HCT116 (cell line): ENCODE measurements at regions not wholly inside any gene's neighbourhood (a gene's known extent, or its start where the extent isn't known, plus 50 kb on each side); places are given as distances from the start of the nearest gene placed in this dataset.

Source experiments
- ATAC-seq: fragments of 200-7000 bp; cut with Tn5 transposase; 2 replicates; pipeline ENCODE4 v1.9.1; 2020; ENCODE audit warnings: mild to moderate bottlenecking, moderate library complexity
- BruUV-seq: library from RNA; stranded (reverse); fragments of 400-500 nt; replicated peaks from 2 replicates; lab custom pipeline; 2021; lab: Mats Ljungman, UMichigan
- CTCF ChIA-PET: fragments of 300-600 bp; sonication (Branson Sonifier 250); formaldehyde crosslinking; loops from one replicate; lab custom pipeline; 2021; ENCODE audit warnings: antibody characterized with exemption; lab: Charles Lee
- POLR2A ChIA-PET: fragments of 300-600, 350-600 bp; sonication (Branson Sonifier 250); formaldehyde crosslinking; loops from one replicate; lab custom pipeline; 2021; ENCODE audit warnings: antibody characterized with exemption; lab: Charles Lee
- RAD21 ChIA-PET, 2 experiments: fragments of 300-600 bp; sonication (Branson Sonifier 250); formaldehyde crosslinking; loops; one replicate each; lab custom pipeline; 2023; ENCODE audit warnings: low total read pairs in 2 of 2; ENCODE audit not compliant: uncharacterized antibody in 2 of 2, unreplicated experiment in 2 of 2, low non-redundant PET in 1 of 2; lab: Charles Lee
- DNase-seq: peaks from one replicate; pipeline ENCODE4 v3.0.0-alpha.2; 2010; ENCODE audit warnings: low read depth, low spot score
- H2AFZ ChIP-seq: fragments of 200-600 bp; shearing (Covaris generic), sonication (generic); 2 replicates; pipeline ENCODE4 v1.6.1; 2017; ENCODE audit warnings: low read depth, mixed run types, mixed read lengths, antibody characterized with exemption, low read length; ENCODE audit not compliant: poor library complexity, severe bottlenecking
- H3K27ac ChIP-seq: 2 replicates; pipeline ENCODE4 v1.5.1; 2012; ENCODE audit warnings: low read depth, low read length
- H3K27me3 ChIP-seq: fragments of 200-600 bp; sonication (generic); 2 replicates; pipeline ENCODE4 v1.6.1; 2016; ENCODE audit warnings: mixed run types, low read length, mixed read lengths; ENCODE audit not compliant: insufficient read depth
- H3K36me3 ChIP-seq, 2 experiments: fragments of 200-500 bp in 1 of 2; fragments of 200-600 bp in 1 of 2; sonication (Bioruptor generic) in 1 of 2; sonication (generic) in 1 of 2; 2 replicates each; pipeline versions ENCODE4 v1.5.1 to v1.6.1; 2014 to 2016; ENCODE audit warnings: low read length in 2 of 2, inconsistent platforms in 1 of 2, mixed read lengths in 1 of 2, mixed run types in 1 of 2; ENCODE audit not compliant: insufficient read depth in 2 of 2, control insufficient read depth in 1 of 2
- H3K4me1 ChIP-seq, 2 experiments: fragments of 200-600 bp in 1 of 2; sonication (generic) in 1 of 2; 2 replicates each; pipeline versions ENCODE4 v1.5.1 to v1.6.1; 2012 to 2017; ENCODE audit warnings: low read length in 2 of 2, inconsistent platforms in 1 of 2, mild to moderate bottlenecking in 1 of 2, mixed read lengths in 1 of 2, mixed run types in 1 of 2, moderate library complexity in 1 of 2; ENCODE audit not compliant: insufficient read depth in 2 of 2, control insufficient read depth in 1 of 2
- H3K4me2 ChIP-seq: fragments of 200-600 bp; sonication (generic); 2 replicates; pipeline ENCODE4 v1.6.1; 2017; ENCODE audit warnings: mixed run types, low read length, mixed read lengths
- H3K4me3 ChIP-seq, 2 experiments: fragments of 200-600 bp in 1 of 2; sonication (generic) in 1 of 2; replicated peaks in 1 of 2; 2 replicates each; pipeline ENCODE4 v1.5.1; 2011 to 2016; ENCODE audit warnings: low read length in 2 of 2, control low read depth in 1 of 2, low read depth in 1 of 2, mild to moderate bottlenecking in 1 of 2, mixed read lengths in 1 of 2, mixed run types in 1 of 2
- H3K79me2 ChIP-seq: fragments of 200-600 bp; sonication (generic); 2 replicates; pipeline ENCODE4 v1.6.1; 2017; ENCODE audit warnings: mild to moderate bottlenecking, mixed run types, low read length, moderate library complexity, mixed read lengths; ENCODE audit not compliant: insufficient read depth
- H3K9ac ChIP-seq: fragments of 200-600 bp; sonication (generic); 2 replicates; pipeline ENCODE4 v1.6.1; 2016; ENCODE audit warnings: low read length, mixed read lengths
- H3K9me2 ChIP-seq: fragments of 200-600 bp; sonication (generic), shearing (Covaris generic); 2 replicates; pipeline ENCODE4 v1.6.1; 2017; ENCODE audit warnings: mixed run types, mild to moderate bottlenecking, moderate library complexity; ENCODE audit not compliant: insufficient read depth
- H3K9me3 ChIP-seq, 2 experiments: fragments of 200-500 bp in 1 of 2; fragments of 200-600 bp in 1 of 2; sonication (Bioruptor generic) in 1 of 2; sonication (generic) in 1 of 2; 2 replicates each; pipeline ENCODE4 v1.6.1; 2014 to 2017; ENCODE audit warnings: low read length in 2 of 2, mixed read lengths in 2 of 2, inconsistent platforms in 1 of 2, low read depth in 1 of 2, mild to moderate bottlenecking in 1 of 2, mixed run types in 1 of 2, moderate library complexity in 1 of 2; ENCODE audit not compliant: control insufficient read depth in 1 of 2, insufficient read depth in 1 of 2
- H4K20me1 ChIP-seq: fragments of 200-600 bp; sonication (generic), shearing (Covaris generic); 2 replicates; pipeline ENCODE4 v1.6.1; 2017; ENCODE audit warnings: mixed run types, mild to moderate bottlenecking, moderate library complexity; ENCODE audit not compliant: insufficient read depth
- CBX3 ChIP-seq: IDR thresholded peaks from 2 replicates; pipeline ENCODE4 v1.6.1; 2012; ENCODE audit warnings: low read depth
- CEBPB ChIP-seq: IDR thresholded peaks from 2 replicates; pipeline ENCODE4 v1.6.1; 2012; ENCODE audit warnings: low read depth
- EGR1 ChIP-seq: IDR thresholded peaks from 2 replicates; pipeline ENCODE4 v1.6.1; 2012; ENCODE audit warnings: low read depth
- ELF1 ChIP-seq: IDR thresholded peaks from 2 replicates; pipeline ENCODE4 v1.6.1; 2012; ENCODE audit warnings: low read depth, borderline replicate concordance
- EZH2phosphoT487 ChIP-seq: fragments of 200-600 bp; IDR thresholded peaks from 2 replicates; pipeline ENCODE4 v1.6.1; 2018; ENCODE audit warnings: antibody characterized with exemption, borderline replicate concordance
- JUND ChIP-seq: IDR thresholded peaks from 2 replicates; pipeline ENCODE4 v1.6.1; 2012
- POLR2A ChIP-seq: IDR thresholded peaks from 2 replicates; pipeline ENCODE4 v1.7.0; 2011; ENCODE audit warnings: borderline replicate concordance; ENCODE audit not compliant: insufficient read depth, insufficient read length; ENCODE audit errors: extremely low read depth
- POLR2AphosphoS5 ChIP-seq: IDR thresholded peaks from 2 replicates; pipeline ENCODE4 v1.6.1; 2011; ENCODE audit warnings: mild to moderate bottlenecking, low read depth, low read length, moderate library complexity
- RAD21 ChIP-seq: IDR thresholded peaks from 2 replicates; pipeline ENCODE4 v1.6.1; 2012; ENCODE audit warnings: low read depth, mild to moderate bottlenecking
- SP1 ChIP-seq: IDR thresholded peaks from 2 replicates; pipeline ENCODE4 v1.6.1; 2012; ENCODE audit warnings: low read depth
- SRF ChIP-seq: IDR thresholded peaks from 2 replicates; pipeline ENCODE4 v1.6.1; 2012; ENCODE audit warnings: low read depth
- ZFX ChIP-seq: fragments of 450-650 bp; IDR thresholded peaks from 2 replicates; pipeline ENCODE4 v1.6.1; 2017
- intact Hi-C: fragments of 100-400 bp; cut with micrococcal nuclease; formaldehyde crosslinking; loops from 2 replicates; pipeline ENCODE4 v1.10.0; 2022
- TF ChIP-seq, protein P1 (sequence below): IDR thresholded peaks from 2 replicates; pipeline ENCODE4 v1.6.1; 2012
- TF ChIP-seq, protein P2 (sequence below): IDR thresholded peaks from 2 replicates; pipeline ENCODE4 v1.6.1; 2012; ENCODE audit warnings: low read depth
- TF ChIP-seq, protein P3 (sequence below), 3 experiments: fragments of 200-600 bp in 1 of 3; sonication (generic) in 1 of 3; IDR thresholded peaks in 2 of 3; conservative IDR thresholded peaks in 1 of 3; 2 replicates each; pipeline ENCODE4 v1.5.1; 2012 to 2017; ENCODE audit warnings: low read depth in 2 of 3, low read length in 2 of 3, antibody characterized with exemption in 1 of 3, borderline replicate concordance in 1 of 3, control low read depth in 1 of 3, mild to moderate bottlenecking in 1 of 3, mixed read lengths in 1 of 3, mixed run types in 1 of 3, moderate library complexity in 1 of 3; ENCODE audit not compliant: insufficient read depth in 1 of 3

DNA sequence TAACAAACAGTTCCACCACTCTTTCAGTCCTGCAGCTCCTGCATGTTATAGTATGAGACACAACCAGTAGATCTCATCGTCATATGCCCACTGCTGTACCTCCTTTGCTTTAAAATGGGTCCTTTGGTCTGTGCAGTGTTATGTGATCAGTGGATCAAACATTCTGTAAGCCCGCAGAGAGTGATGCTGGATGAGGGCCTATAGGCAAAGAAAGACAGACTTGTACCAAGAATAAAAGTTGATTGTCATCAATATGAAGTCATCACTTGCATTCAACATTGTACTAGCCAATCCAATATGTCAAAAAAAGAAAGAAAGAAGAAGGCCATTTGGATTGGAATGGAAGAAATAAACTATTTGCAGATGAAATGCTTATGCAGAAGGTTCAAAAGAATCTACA, 79.8 kb upstream of the PHYHIPL start (continued):
- TF ChIP-seq RAD21, result no peak
- no peak for TF ChIP-seq POLR2AphosphoS5
- TF ChIP-seq ZFX, result no peak
- TF ChIP-seq, protein P1, sequence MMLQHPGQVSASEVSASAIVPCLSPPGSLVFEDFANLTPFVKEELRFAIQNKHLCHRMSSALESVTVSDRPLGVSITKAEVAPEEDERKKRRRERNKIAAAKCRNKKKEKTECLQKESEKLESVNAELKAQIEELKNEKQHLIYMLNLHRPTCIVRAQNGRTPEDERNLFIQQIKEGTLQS, result no peak
- TF ChIP-seq, protein P2, sequence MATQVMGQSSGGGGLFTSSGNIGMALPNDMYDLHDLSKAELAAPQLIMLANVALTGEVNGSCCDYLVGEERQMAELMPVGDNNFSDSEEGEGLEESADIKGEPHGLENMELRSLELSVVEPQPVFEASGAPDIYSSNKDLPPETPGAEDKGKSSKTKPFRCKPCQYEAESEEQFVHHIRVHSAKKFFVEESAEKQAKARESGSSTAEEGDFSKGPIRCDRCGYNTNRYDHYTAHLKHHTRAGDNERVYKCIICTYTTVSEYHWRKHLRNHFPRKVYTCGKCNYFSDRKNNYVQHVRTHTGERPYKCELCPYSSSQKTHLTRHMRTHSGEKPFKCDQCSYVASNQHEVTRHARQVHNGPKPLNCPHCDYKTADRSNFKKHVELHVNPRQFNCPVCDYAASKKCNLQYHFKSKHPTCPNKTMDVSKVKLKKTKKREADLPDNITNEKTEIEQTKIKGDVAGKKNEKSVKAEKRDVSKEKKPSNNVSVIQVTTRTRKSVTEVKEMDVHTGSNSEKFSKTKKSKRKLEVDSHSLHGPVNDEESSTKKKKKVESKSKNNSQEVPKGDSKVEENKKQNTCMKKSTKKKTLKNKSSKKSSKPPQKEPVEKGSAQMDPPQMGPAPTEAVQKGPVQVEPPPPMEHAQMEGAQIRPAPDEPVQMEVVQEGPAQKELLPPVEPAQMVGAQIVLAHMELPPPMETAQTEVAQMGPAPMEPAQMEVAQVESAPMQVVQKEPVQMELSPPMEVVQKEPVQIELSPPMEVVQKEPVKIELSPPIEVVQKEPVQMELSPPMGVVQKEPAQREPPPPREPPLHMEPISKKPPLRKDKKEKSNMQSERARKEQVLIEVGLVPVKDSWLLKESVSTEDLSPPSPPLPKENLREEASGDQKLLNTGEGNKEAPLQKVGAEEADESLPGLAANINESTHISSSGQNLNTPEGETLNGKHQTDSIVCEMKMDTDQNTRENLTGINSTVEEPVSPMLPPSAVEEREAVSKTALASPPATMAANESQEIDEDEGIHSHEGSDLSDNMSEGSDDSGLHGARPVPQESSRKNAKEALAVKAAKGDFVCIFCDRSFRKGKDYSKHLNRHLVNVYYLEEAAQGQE, result no peak
- no peak for TF ChIP-seq EZH2phosphoT487
- no peak for TF ChIP-seq SP1
- TF ChIP-seq CBX3, result no peak

DNA sequence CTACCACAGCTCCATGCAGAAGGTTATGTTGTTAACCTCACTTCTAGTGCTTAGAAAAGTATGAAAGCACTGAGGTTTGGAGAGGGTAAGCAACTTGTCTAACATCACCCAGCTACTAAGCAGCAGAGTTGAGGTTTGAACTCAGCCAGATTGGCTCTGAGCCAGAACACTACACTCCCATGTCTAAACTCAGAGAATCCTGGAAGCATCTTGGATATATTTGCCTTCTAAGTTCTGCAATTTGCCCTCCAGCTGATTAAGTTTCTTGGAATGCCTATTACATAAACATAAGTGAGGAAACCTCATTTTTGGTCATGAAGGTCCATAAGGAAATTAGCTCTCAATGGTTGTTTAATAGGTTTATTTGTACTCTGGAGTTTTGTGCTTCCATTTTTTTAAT, 78.1 kb upstream of the PHYHIPL start:
- H3K27ac ChIP-seq, result no peak overlapping the region
- H3K79me2 ChIP-seq, result no peaks in the 10 kb centered on the region
- DNase-seq (no peak), ATAC-seq (no peak)
- ChIA-PET POLR2A (no interaction called here), CTCF (no interaction called here), RAD21 (no interaction called here)
- H2AFZ ChIP-seq, result no peak overlapping the region
- no peaks in the 10 kb centered on the region for H3K27me3 ChIP-seq
- no TSS peak for BruUV-seq
- no peaks in the 10 kb centered on the region for H4K20me1 ChIP-seq
- H3K36me3 ChIP-seq, result no peaks in the 10 kb centered on the region
- H3K4me3 ChIP-seq, result no peak overlapping the region
- no peak overlapping the region for H3K9ac ChIP-seq
- no peak overlapping the region for H3K4me2 ChIP-seq
- no peaks in the 10 kb centered on the region for H3K4me1 ChIP-seq
- intact Hi-C loops, result no loop called here
- no peaks in the 10 kb centered on the region for H3K9me3 ChIP-seq
- H3K9me2 ChIP-seq, result no peaks in the 10 kb centered on the region
- no peak for TF ChIP-seq POLR2AphosphoS5
- TF ChIP-seq CEBPB, result no peak
- TF ChIP-seq ELF1, result no peak
- TF ChIP-seq, protein P2, result no peak
- TF ChIP-seq, protein P3, sequence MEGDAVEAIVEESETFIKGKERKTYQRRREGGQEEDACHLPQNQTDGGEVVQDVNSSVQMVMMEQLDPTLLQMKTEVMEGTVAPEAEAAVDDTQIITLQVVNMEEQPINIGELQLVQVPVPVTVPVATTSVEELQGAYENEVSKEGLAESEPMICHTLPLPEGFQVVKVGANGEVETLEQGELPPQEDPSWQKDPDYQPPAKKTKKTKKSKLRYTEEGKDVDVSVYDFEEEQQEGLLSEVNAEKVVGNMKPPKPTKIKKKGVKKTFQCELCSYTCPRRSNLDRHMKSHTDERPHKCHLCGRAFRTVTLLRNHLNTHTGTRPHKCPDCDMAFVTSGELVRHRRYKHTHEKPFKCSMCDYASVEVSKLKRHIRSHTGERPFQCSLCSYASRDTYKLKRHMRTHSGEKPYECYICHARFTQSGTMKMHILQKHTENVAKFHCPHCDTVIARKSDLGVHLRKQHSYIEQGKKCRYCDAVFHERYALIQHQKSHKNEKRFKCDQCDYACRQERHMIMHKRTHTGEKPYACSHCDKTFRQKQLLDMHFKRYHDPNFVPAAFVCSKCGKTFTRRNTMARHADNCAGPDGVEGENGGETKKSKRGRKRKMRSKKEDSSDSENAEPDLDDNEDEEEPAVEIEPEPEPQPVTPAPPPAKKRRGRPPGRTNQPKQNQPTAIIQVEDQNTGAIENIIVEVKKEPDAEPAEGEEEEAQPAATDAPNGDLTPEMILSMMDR (IDR thresholded peaks at IDR 0.05 in 2 of 3, conservative IDR thresholded peaks at IDR 0.05 in 1 of 3; ENCODE audit: borderline replicate concordance in 1 of 3, insufficient read depth in 1 of 3, low read depth in 2 of 3, low read length in 2 of 3), result no peak
- TF ChIP-seq EGR1, result no peak
- no peak for TF ChIP-seq SRF
- TF ChIP-seq JUND, result no peak
- no peak for TF ChIP-seq POLR2A
- no peak for TF ChIP-seq ZFX
